Natural killer cell (primary cell): ENCODE measurements at regions not wholly inside any gene's neighbourhood (a gene's known extent, or its start where the extent isn't known, plus 50 kb on each side); places are given as distances from the start of the nearest gene placed in this dataset.

Source experiments
- ATAC-seq, 3 donors: fragments of 150-1000 bp in 2 of 3; fragments of 200-7000 bp in 1 of 3; cut with Tn5 transposase; 1 replicate in 1 of 3; 2 replicates in 2 of 3; pipeline ENCODE4 v1.10.0; 2021; ENCODE audit warnings: mild to moderate bottlenecking in 2 of 3, moderate library complexity in 2 of 3
- DNase-seq, 2 donors: peaks; one replicate each; pipeline versions ENCODE4 v3.0.0 to v3.0.0-alpha.2; 2013 to 2021; ENCODE audit warnings: mixed read lengths in 1 of 2
- H3K27ac ChIP-seq: one replicate; pipeline ENCODE4 v1.5.1; 2013; ENCODE audit warnings: mild to moderate bottlenecking, low read length
- H3K27me3 ChIP-seq: one replicate; pipeline ENCODE4 v1.6.1; 2013; ENCODE audit warnings: low read length; ENCODE audit not compliant: control insufficient read depth, insufficient read depth
- H3K36me3 ChIP-seq: one replicate; pipeline ENCODE4 v1.6.1; 2013; ENCODE audit warnings: low read length; ENCODE audit not compliant: control insufficient read depth, insufficient read depth
- H3K4me1 ChIP-seq: one replicate; pipeline ENCODE4 v1.6.1; 2013; ENCODE audit warnings: low read length; ENCODE audit not compliant: control insufficient read depth, insufficient read depth
- H3K4me3 ChIP-seq: one replicate; pipeline ENCODE4 v1.5.1; 2013; ENCODE audit warnings: low read length
- H3K9me3 ChIP-seq: one replicate; pipeline ENCODE4 v1.6.1; 2013; ENCODE audit warnings: low read length; ENCODE audit not compliant: control insufficient read depth, insufficient read depth
- H3K27ac Mint-ChIP-seq, 2 donors: one replicate each; pipeline ENCODE4 v1.8.0; 2022; ENCODE audit warnings: mild to moderate bottlenecking in 2 of 2, mixed read lengths in 2 of 2, moderate library complexity in 1 of 2
- H3K27me3 Mint-ChIP-seq, 2 donors: one replicate each; pipeline ENCODE4 v1.8.0; 2022; ENCODE audit warnings: low read depth in 2 of 2, mixed read lengths in 2 of 2
- H3K36me3 Mint-ChIP-seq: one replicate; pipeline ENCODE4 v1.8.0; 2022; ENCODE audit warnings: mixed read lengths
- H3K4me1 Mint-ChIP-seq, 2 donors: one replicate each; pipeline ENCODE4 v1.8.0; 2022; ENCODE audit warnings: mixed read lengths in 2 of 2
- H3K4me3 Mint-ChIP-seq: one replicate; pipeline ENCODE4 v1.8.0; 2022; ENCODE audit warnings: mild to moderate bottlenecking, moderate library complexity, mixed read lengths
- H3K9me3 Mint-ChIP-seq, 2 donors: one replicate each; pipeline ENCODE4 v1.8.0; 2022; ENCODE audit warnings: mixed read lengths in 2 of 2
- CTCF ChIP-seq: fragments of 200-600 bp; IDR thresholded peaks from one replicate; pipeline ENCODE4 v1.8.0; 2022; ENCODE audit warnings: antibody characterized with exemption
- WGBS: methylation state at CpG from one replicate; pipeline ENCODE4 v1.1.7; 2013; ENCODE audit warnings: missing lambda C conversion rate; ENCODE audit not compliant: insufficient coverage; 5-methylcytosine and 5-hydroxymethylcytosine counted together
- intact Hi-C: fragments of 100-400 bp; cut with micrococcal nuclease; formaldehyde crosslinking; loops from one replicate; pipeline ENCODE4 v1.14.2; 2022

DNA sequence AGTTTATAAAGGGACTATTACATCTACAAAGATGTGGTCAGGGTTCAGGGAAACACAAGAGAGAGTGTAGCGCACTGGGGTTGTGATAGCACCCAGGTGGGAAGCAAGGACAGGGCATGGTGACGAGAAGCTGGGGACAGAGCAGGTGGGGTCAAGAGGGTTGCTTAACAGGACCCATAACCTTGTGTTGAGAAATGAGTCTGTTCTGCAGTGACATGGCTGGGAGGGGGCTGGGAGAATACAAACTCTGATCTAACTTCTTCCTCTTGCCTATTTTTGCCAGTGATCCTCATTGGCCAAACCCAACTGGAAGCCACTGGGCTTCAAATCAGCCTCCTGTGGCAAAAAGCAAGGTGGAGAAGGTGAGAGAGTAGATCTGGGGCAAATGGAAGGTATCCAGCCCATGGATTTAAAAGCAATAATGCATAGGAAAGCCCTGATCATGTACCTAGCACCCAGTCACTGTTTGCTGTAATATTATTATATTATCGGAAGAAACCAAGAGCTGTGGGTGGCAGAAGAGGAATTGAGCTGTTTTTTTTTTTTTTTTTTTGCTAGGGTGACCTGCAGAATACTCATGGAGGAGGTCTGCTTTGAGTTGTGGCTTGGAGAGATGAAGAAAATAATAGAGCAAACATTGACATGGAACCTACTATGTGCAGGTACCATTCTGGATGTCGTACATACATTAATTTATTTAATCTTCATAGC, 76.9 kb upstream of the ZFHX3 start:
- H3K27ac ChIP-seq: no peak overlapping the region
- H3K4me3 ChIP-seq: no peak overlapping the region
- no peak for ATAC-seq
- H3K36me3 ChIP-seq: no peaks in the 10 kb centered on the region
- H3K4me1 ChIP-seq: peaks cover 18% of the 10 kb centered on the region
- DNase-seq: no peak
- no peaks in the 10 kb centered on the region for H3K36me3 Mint-ChIP-seq
- H3K4me3 Mint-ChIP-seq: no peak overlapping the region
- 93% methylated on average over 3 of the region's 4 CpGs for WGBS
- H3K9me3 Mint-ChIP-seq: no peaks in the 10 kb centered on the region
- H3K27ac Mint-ChIP-seq: peak overlapping the region; percentile 0 to 94
- no peak for TF ChIP-seq CTCF
- H3K4me1 Mint-ChIP-seq: peaks cover 22 to 44% of the 10 kb centered on the region in 2 donors
- no peaks in the 10 kb centered on the region for H3K27me3 Mint-ChIP-seq
- H3K27me3 ChIP-seq: no peaks in the 10 kb centered on the region
- no peaks in the 10 kb centered on the region for H3K9me3 ChIP-seq
- intact Hi-C loops: no loop called here

- Mint-ChIP-seq H3K9me3 (no peaks in the 10 kb centered on the region), H3K4me3 (no peak overlapping the region), H3K27me3 (no peaks in the 10 kb centered on the region), H3K36me3 (no peaks in the 10 kb centered on the region), H3K4me1 (peaks cover 22 to 44% of the 10 kb centered on the region in 2 donors), H3K27ac (peak overlapping the region; percentile 93 to 94)
- Histone ChIP-seq H3K4me1 (peaks cover 18% of the 10 kb centered on the region), H3K27me3 (no peaks in the 10 kb centered on the region), H3K36me3 (no peaks in the 10 kb centered on the region), H3K4me3 (no peak overlapping the region), H3K27ac (no peak overlapping the region), H3K9me3 (no peaks in the 10 kb centered on the region)
- no peak for TF ChIP-seq CTCF
- no peak for DNase-seq
- 90% methylated on average over 10 of the region's 10 CpGs for WGBS
- no peak for ATAC-seq
- intact Hi-C loops: no loop called here
Measured at GRCh38 chr16:73124097-73124652, 76.2 kb upstream of the ZFHX3 start.

GRCh38 chr16:73122604-73123391, 74.9 kb upstream of the ZFHX3 start:
- Mint-ChIP-seq H3K36me3 (no peaks in the 10 kb centered on the region), H3K4me1 (peaks cover 22 to 44% of the 10 kb centered on the region in 2 donors), H3K27ac (peak overlapping the region; percentile 93 to 94), H3K27me3 (no peaks in the 10 kb centered on the region), H3K9me3 (no peaks in the 10 kb centered on the region), H3K4me3 (peak overlapping the region; percentile 84)
- peak; percentile 16 to 47 for DNase-seq
- H3K27ac ChIP-seq: peak overlapping the region; percentile 82
- peak; percentile 78 to 89 (median 85) for ATAC-seq
- peaks cover 2% of the 10 kb centered on the region for H3K9me3 ChIP-seq
- no peaks in the 10 kb centered on the region for H3K36me3 ChIP-seq
- TF ChIP-seq CTCF: no peak
- H3K27me3 ChIP-seq: no peaks in the 10 kb centered on the region
- peaks cover 18% of the 10 kb centered on the region for H3K4me1 ChIP-seq
- intact Hi-C loops: no loop called here
- H3K4me3 ChIP-seq: no peak overlapping the region
- 3% methylated on average over 7 of the region's 10 CpGs for WGBS
